ENCODE measurements at regions not wholly inside any gene's neighbourhood (a gene's known extent, or its start where the extent isn't known, plus 50 kb on each side); places are given as distances from the start of the nearest gene placed in this dataset.

DNA sequence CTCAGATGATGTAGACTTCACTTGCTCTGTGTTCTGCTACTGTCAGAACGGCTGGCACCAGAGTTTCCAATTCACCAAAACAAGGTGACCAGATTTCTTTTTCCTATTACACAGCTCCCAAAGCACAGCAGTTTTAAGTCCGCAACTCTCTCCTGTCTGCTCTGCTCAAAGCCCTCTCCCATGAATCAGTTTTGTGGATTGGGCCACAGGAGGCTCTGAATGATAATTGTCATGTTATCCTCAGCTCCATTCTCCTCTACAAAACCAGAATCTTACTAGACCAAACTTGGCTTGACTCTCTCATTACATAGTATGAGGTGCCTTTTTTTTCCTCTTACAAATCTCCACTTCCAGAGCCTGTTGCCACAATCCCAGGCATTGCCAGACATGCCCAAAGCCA is 223.5 kb downstream of the SNX13 start:
- TF ChIP-seq, protein P1, sequence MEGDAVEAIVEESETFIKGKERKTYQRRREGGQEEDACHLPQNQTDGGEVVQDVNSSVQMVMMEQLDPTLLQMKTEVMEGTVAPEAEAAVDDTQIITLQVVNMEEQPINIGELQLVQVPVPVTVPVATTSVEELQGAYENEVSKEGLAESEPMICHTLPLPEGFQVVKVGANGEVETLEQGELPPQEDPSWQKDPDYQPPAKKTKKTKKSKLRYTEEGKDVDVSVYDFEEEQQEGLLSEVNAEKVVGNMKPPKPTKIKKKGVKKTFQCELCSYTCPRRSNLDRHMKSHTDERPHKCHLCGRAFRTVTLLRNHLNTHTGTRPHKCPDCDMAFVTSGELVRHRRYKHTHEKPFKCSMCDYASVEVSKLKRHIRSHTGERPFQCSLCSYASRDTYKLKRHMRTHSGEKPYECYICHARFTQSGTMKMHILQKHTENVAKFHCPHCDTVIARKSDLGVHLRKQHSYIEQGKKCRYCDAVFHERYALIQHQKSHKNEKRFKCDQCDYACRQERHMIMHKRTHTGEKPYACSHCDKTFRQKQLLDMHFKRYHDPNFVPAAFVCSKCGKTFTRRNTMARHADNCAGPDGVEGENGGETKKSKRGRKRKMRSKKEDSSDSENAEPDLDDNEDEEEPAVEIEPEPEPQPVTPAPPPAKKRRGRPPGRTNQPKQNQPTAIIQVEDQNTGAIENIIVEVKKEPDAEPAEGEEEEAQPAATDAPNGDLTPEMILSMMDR (conservative IDR thresholded peaks at IDR 0.05; ENCODE audit: low read length) = no peak
- TF ChIP-seq EZH2phosphoT487 (IDR thresholded peaks at IDR 0.05; ENCODE audit: borderline replicate concordance, low read depth, low read length) = no peak

All from OCI-LY7 (cell line).